Activated CD4-positive, alpha-beta memory T cell treated with anti-CD3 and anti-CD28 coated beads for 36 hours (primary cell): ENCODE measurements at regions not wholly inside any gene's neighbourhood (a gene's known extent, or its start where the extent isn't known, plus 50 kb on each side); places are given as distances from the start of the nearest gene placed in this dataset.
"Not testable (repeated sequence)": the region's sequence is repeated elsewhere in the genome, so short reads cannot be mapped to it uniquely, and the experiment has no call there.

Experiments used
- CTCF ChIA-PET: fragments of 350-600 bp; sonication (Branson Sonifier 250); formaldehyde crosslinking; loops from one replicate; lab custom pipeline; 2021; ENCODE audit warnings: antibody characterized with exemption, inconsistent platforms; lab: Charles Lee
- POLR2A ChIA-PET: fragments of 350-600 bp; sonication (Branson Sonifier 250); formaldehyde crosslinking; loops from one replicate; lab custom pipeline; 2021; ENCODE audit warnings: antibody characterized with exemption; lab: Charles Lee
- DNase-seq: peaks from one replicate; pipeline ENCODE4 v3.0.0-alpha.2; 2020
- H3K27ac Mint-ChIP-seq: one replicate; pipeline ENCODE4 v1.8.0; 2021; ENCODE audit warnings: mixed read lengths
- H3K27me3 Mint-ChIP-seq: one replicate; pipeline ENCODE4 v1.8.0; 2021; ENCODE audit warnings: mixed read lengths
- H3K36me3 Mint-ChIP-seq: one replicate; pipeline ENCODE4 v1.8.0; 2021; ENCODE audit warnings: mixed read lengths
- H3K4me1 Mint-ChIP-seq: one replicate; pipeline ENCODE4 v1.8.0; 2021; ENCODE audit warnings: low read depth, mixed read lengths
- H3K4me3 Mint-ChIP-seq: one replicate; pipeline ENCODE4 v1.8.0; 2021; ENCODE audit warnings: mild to moderate bottlenecking, mixed read lengths
- H3K9me3 Mint-ChIP-seq: one replicate; pipeline ENCODE4 v1.8.0; 2021; ENCODE audit warnings: mixed read lengths
- intact Hi-C: fragments of 100-400 bp; cut with micrococcal nuclease; formaldehyde crosslinking; loops from one replicate; pipeline ENCODE4 v1.15.1; 2023

GRCh38 chr4:156523991-156524390, 447.6 kb downstream of the PDGFC start:
- Mint-ChIP-seq H3K9me3 (peaks cover 2% of the 10 kb centered on the region), H3K27ac (no peak overlapping the region), H3K4me1 (no peaks in the 10 kb centered on the region), H3K36me3 (no peaks in the 10 kb centered on the region), H3K4me3 (no peak overlapping the region), H3K27me3 (no peaks in the 10 kb centered on the region)
- DNase-seq: no peak
- ChIA-PET CTCF (no interaction called here), POLR2A (no interaction called here)
- intact Hi-C loops: no loop called here

DNA sequence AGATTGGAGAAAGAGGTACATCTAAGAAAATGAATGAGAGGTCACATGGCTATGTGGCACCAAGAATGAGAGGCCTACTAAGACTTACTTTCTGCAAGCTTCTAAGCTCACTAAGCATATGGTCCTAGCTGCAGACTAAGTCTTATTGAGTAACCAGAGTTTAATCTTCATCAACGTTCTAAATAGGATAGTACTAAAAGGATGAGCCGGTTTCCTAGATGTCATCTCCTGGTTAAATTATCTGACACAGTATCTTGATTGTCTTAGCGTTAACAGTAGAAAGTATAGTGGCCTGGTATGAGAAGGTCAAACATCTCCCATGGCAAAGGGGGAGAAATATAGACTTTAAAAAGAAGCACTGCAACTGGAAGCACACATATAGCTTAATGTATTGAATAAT, 448.1 kb downstream of the PDGFC start:
- Mint-ChIP-seq H3K4me3 (no peak overlapping the region), H3K9me3 (peaks cover 2% of the 10 kb centered on the region), H3K4me1 (no peaks in the 10 kb centered on the region), H3K36me3 (no peaks in the 10 kb centered on the region), H3K27me3 (no peaks in the 10 kb centered on the region), H3K27ac (no peak overlapping the region)
- ChIA-PET POLR2A (no interaction called here), CTCF (no interaction called here)
- intact Hi-C loops: no loop called here
- no peak for DNase-seq

- DNase-seq: no peak
- Mint-ChIP-seq H3K4me3 (no peak overlapping the region), H3K27me3 (no peaks in the 10 kb centered on the region), H3K4me1 (no peaks in the 10 kb centered on the region), H3K27ac (no peak overlapping the region), H3K36me3 (no peaks in the 10 kb centered on the region), H3K9me3 (peaks cover 2% of the 10 kb centered on the region)
- intact Hi-C loops: no loop called here
- POLR2A ChIA-PET: no interaction called here
- CTCF ChIA-PET: no interaction called here
Measured at GRCh38 chr4:156521631-156522030, 450.0 kb downstream of the PDGFC start.

- POLR2A ChIA-PET: no interaction called here
- CTCF ChIA-PET: no interaction called here
Measured at GRCh38 chr4:156517956-156518355, 453.6 kb downstream of the PDGFC start.

GRCh38 chr4:156517546-156517945, 454.1 kb downstream of the PDGFC start:
- CTCF ChIA-PET: no interaction called here
- no peaks in the 10 kb centered on the region for H3K36me3 Mint-ChIP-seq
- H3K9me3 Mint-ChIP-seq: no peaks in the 10 kb centered on the region
- intact Hi-C loops: no loop called here
- H3K4me1 Mint-ChIP-seq: no peaks in the 10 kb centered on the region
- no peak overlapping the region for H3K4me3 Mint-ChIP-seq
- POLR2A ChIA-PET: no interaction called here
- no peak overlapping the region for H3K27ac Mint-ChIP-seq
- DNase-seq: no peak
- no peaks in the 10 kb centered on the region for H3K27me3 Mint-ChIP-seq

More at GRCh38 chr4:156517956-156518355, 453.6 kb downstream of the PDGFC start:
- H3K27ac Mint-ChIP-seq: no peak overlapping the region
- no peaks in the 10 kb centered on the region for H3K9me3 Mint-ChIP-seq
- no peaks in the 10 kb centered on the region for H3K27me3 Mint-ChIP-seq
- H3K36me3 Mint-ChIP-seq: no peaks in the 10 kb centered on the region
- no peak overlapping the region for H3K4me3 Mint-ChIP-seq
- no peak for DNase-seq
- intact Hi-C loops: no loop called here
- H3K4me1 Mint-ChIP-seq: no peaks in the 10 kb centered on the region

- H3K27ac Mint-ChIP-seq: no peak overlapping the region
- H3K9me3 Mint-ChIP-seq: peaks cover 2% of the 10 kb centered on the region
- H3K4me1 Mint-ChIP-seq: no peaks in the 10 kb centered on the region
- DNase-seq: no peak
- POLR2A ChIA-PET: no interaction called here
- H3K27me3 Mint-ChIP-seq: no peaks in the 10 kb centered on the region
- no peak overlapping the region for H3K4me3 Mint-ChIP-seq
- H3K36me3 Mint-ChIP-seq: no peaks in the 10 kb centered on the region
- intact Hi-C loops: no loop called here
- CTCF ChIA-PET: no interaction called here
Measured at GRCh38 chr4:156516698-156517097, 454.9 kb downstream of the PDGFC start.

GRCh38 chr4:156515295-156515694, 456.3 kb downstream of the PDGFC start:
- Mint-ChIP-seq H3K4me3 (no peak overlapping the region), H3K36me3 (no peaks in the 10 kb centered on the region), H3K27ac (no peak overlapping the region), H3K4me1 (no peaks in the 10 kb centered on the region), H3K27me3 (no peaks in the 10 kb centered on the region), H3K9me3 (peaks cover 12% of the 10 kb centered on the region)
- no peak for DNase-seq
- intact Hi-C loops: no loop called here
- CTCF ChIA-PET: no interaction called here
- POLR2A ChIA-PET: no interaction called here

GRCh38 chr4:156512622-156513021, 459.0 kb downstream of the PDGFC start:
- ChIA-PET POLR2A (no interaction called here), CTCF (no interaction called here)
- peaks cover 17% of the 10 kb centered on the region for H3K9me3 Mint-ChIP-seq
- H3K36me3 Mint-ChIP-seq: no peaks in the 10 kb centered on the region
- no peaks in the 10 kb centered on the region for H3K4me1 Mint-ChIP-seq
- no peak overlapping the region for H3K4me3 Mint-ChIP-seq
- no peak for DNase-seq
- intact Hi-C loops: no loop called here
- H3K27ac Mint-ChIP-seq: no peak overlapping the region
- no peaks in the 10 kb centered on the region for H3K27me3 Mint-ChIP-seq

GRCh38 chr4:156509921-156510320, 461.7 kb downstream of the PDGFC start:
- intact Hi-C loops, H3K4me1 Mint-ChIP-seq, H3K4me3 Mint-ChIP-seq, CTCF ChIA-PET, H3K36me3 Mint-ChIP-seq, H3K27ac Mint-ChIP-seq, DNase-seq, H3K27me3 Mint-ChIP-seq, POLR2A ChIA-PET: not testable (repeated sequence)
- peaks cover 21% of the 10 kb centered on the region for H3K9me3 Mint-ChIP-seq

DNA sequence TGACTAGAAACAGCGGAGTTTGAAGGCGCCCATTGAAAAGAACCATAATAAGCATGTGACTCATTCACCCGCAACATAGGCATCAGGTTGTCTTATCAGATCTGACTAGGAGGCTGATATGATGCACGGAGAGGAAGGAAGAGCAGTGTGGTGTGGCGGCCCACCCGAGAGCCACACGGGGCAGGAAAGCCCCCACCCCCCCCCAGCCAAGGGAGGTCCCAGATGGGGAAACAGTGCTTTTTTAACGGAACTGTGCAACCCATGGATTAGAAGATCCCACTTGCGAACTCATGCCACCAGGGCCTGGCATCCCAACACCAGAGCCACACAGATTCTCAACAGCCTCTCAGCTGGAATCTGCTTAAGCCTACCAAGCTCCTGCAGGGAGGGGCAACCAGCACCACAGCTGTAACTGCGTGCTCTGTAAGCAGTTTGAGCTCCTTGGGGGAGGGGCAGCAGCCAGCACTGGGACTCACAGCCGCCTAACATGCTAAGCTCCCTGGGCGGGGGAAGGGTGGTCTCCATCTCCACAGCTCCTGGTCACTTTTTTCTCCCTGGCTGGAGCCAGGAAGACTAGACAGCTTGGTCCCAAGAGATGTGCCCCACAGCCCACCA, 466.2 kb downstream of the PDGFC start:
- Mint-ChIP-seq H3K27me3 (no peaks in the 10 kb centered on the region), H3K4me1 (no peaks in the 10 kb centered on the region), H3K9me3 (peaks cover 19% of the 10 kb centered on the region), H3K36me3 (no peaks in the 10 kb centered on the region), H3K4me3 (no peak overlapping the region), H3K27ac (no peak overlapping the region)
- ChIA-PET CTCF (no interaction called here), POLR2A (no interaction called here)
- intact Hi-C loops: no loop called here
- no peak for DNase-seq

GRCh38 chr4:156503119-156503518, 468.5 kb downstream of the PDGFC start:
- no peaks in the 10 kb centered on the region for H3K4me1 Mint-ChIP-seq
- ChIA-PET POLR2A (no interaction called here), CTCF (no interaction called here)
- H3K4me3 Mint-ChIP-seq: no peak overlapping the region
- H3K27ac Mint-ChIP-seq: no peak overlapping the region
- intact Hi-C loops: no loop called here
- no peak for DNase-seq
- no peaks in the 10 kb centered on the region for H3K36me3 Mint-ChIP-seq
- no peaks in the 10 kb centered on the region for H3K27me3 Mint-ChIP-seq
- H3K9me3 Mint-ChIP-seq: peaks cover 17% of the 10 kb centered on the region

GRCh38 chr4:156501962-156502361, 469.6 kb downstream of the PDGFC start:
- no peak overlapping the region for H3K27ac Mint-ChIP-seq
- H3K9me3 Mint-ChIP-seq: peaks cover 12% of the 10 kb centered on the region
- ChIA-PET POLR2A (no interaction called here), CTCF (no interaction called here)
- no peaks in the 10 kb centered on the region for H3K27me3 Mint-ChIP-seq
- DNase-seq: no peak
- no peaks in the 10 kb centered on the region for H3K36me3 Mint-ChIP-seq
- H3K4me3 Mint-ChIP-seq: no peak overlapping the region
- intact Hi-C loops: no loop called here
- no peaks in the 10 kb centered on the region for H3K4me1 Mint-ChIP-seq

- H3K4me1 Mint-ChIP-seq: no peaks in the 10 kb centered on the region
- ChIA-PET POLR2A (no interaction called here), CTCF (no interaction called here)
- no peak overlapping the region for H3K4me3 Mint-ChIP-seq
- intact Hi-C loops: no loop called here
- H3K36me3 Mint-ChIP-seq: no peaks in the 10 kb centered on the region
- H3K9me3 Mint-ChIP-seq: peaks cover 10% of the 10 kb centered on the region
- DNase-seq: no peak
- no peaks in the 10 kb centered on the region for H3K27me3 Mint-ChIP-seq
- no peak overlapping the region for H3K27ac Mint-ChIP-seq
Measured at GRCh38 chr4:156499684-156500083, 471.9 kb downstream of the PDGFC start.
